IMR-90 (cell line): ENCODE measurements at regions not wholly inside any gene's neighbourhood (a gene's known extent, or its start where the extent isn't known, plus 50 kb on each side); places are given as distances from the start of the nearest gene placed in this dataset.

Source experiments
- ATAC-seq: fragments of 200-7000 bp; cut with Tn5 transposase; 2 replicates; pipeline ENCODE4 v1.9.1; 2020; ENCODE audit warnings: low read depth, mild to moderate bottlenecking, moderate library complexity
- BruUV-seq: library from RNA; stranded (reverse); fragments of 400-500 nt; replicated peaks from 2 replicates; lab custom pipeline; 2021; lab: Mats Ljungman, UMichigan
- CTCF ChIA-PET: fragments of 300-600 bp; formaldehyde crosslinking; extraction: SDS; loops from one replicate; lab custom pipeline; 2021; ENCODE audit warnings: antibody characterized with exemption; lab: Yijun Ruan, JAX
- POLR2A ChIA-PET: fragments of 300-600 bp; sonication (Branson Sonifier 250); formaldehyde crosslinking; loops from one replicate; lab custom pipeline; 2022; ENCODE audit warnings: antibody characterized with exemption; ENCODE audit not compliant: unreplicated experiment; lab: Charles Lee
- DNase-seq: peaks from one replicate; pipeline ENCODE4 v3.0.0; 2013
- H2AFZ ChIP-seq: replicated peaks from 2 replicates; pipeline ENCODE3; 2013; ENCODE audit warnings: low read length, mild to moderate bottlenecking; ENCODE audit not compliant: poor library complexity
- H2AK5ac ChIP-seq: 2 replicates; pipeline ENCODE4 v1.6.1; 2013; ENCODE audit warnings: low read depth, low read length, inconsistent platforms
- H2AK9ac ChIP-seq: replicated peaks from 2 replicates; pipeline ENCODE3; 2013; ENCODE audit warnings: mild to moderate bottlenecking, low read depth, low read length, moderate library complexity; ENCODE audit not compliant: poor library complexity
- H2BK120ac ChIP-seq: 2 replicates; pipeline ENCODE4 v1.6.1; 2013; ENCODE audit warnings: low read depth, low read length, inconsistent platforms
- H2BK15ac ChIP-seq: 3 replicates; pipeline ENCODE4 v1.6.1; 2013; ENCODE audit warnings: low read depth, low read length, inconsistent platforms
- H2BK20ac ChIP-seq: 2 replicates; pipeline ENCODE4 v1.6.1; 2013; ENCODE audit warnings: low read depth, mild to moderate bottlenecking, inconsistent platforms, low read length, moderate library complexity
- H2BK5ac ChIP-seq: 2 replicates; pipeline ENCODE4 v1.6.1; 2013; ENCODE audit warnings: mild to moderate bottlenecking, low read depth, low read length, inconsistent platforms; ENCODE audit not compliant: poor library complexity, severe bottlenecking
- H3K14ac ChIP-seq: replicated peaks from 2 replicates; pipeline ENCODE4 v1.6.1; 2013; ENCODE audit warnings: low read depth, low read length, inconsistent platforms
- H3K18ac ChIP-seq: 2 replicates; pipeline ENCODE4 v1.6.1; 2013; ENCODE audit warnings: low read depth, low read length, control low read depth
- H3K23ac ChIP-seq: 2 replicates; pipeline ENCODE4 v1.6.1; 2013; ENCODE audit warnings: low read depth, low read length, inconsistent platforms
- H3K27ac ChIP-seq: 2 replicates; pipeline ENCODE4 v1.5.1; 2013; ENCODE audit warnings: mild to moderate bottlenecking, control low read depth, low read length; ENCODE audit not compliant: insufficient read depth
- H3K27me3 ChIP-seq: 2 replicates; pipeline ENCODE4 v1.6.1; 2013; ENCODE audit warnings: low read length; ENCODE audit not compliant: control insufficient read depth, insufficient read depth
- H3K36me3 ChIP-seq: 2 replicates; pipeline ENCODE4 v1.6.1; 2013; ENCODE audit warnings: low read length, mixed read lengths; ENCODE audit not compliant: control insufficient read depth, insufficient read depth
- H3K4ac ChIP-seq: 2 replicates; pipeline ENCODE4 v1.6.1; 2013; ENCODE audit warnings: low read depth, low read length, inconsistent platforms
- H3K4me1 ChIP-seq: 2 replicates; pipeline ENCODE4 v1.6.1; 2013; ENCODE audit warnings: low read length, mixed read lengths; ENCODE audit not compliant: control insufficient read depth, insufficient read depth
- H3K4me2 ChIP-seq: 2 replicates; pipeline ENCODE4 v1.6.1; 2013; ENCODE audit warnings: low read depth, mild to moderate bottlenecking, control low read depth, low read length, moderate library complexity
- H3K4me3 ChIP-seq: 2 replicates; pipeline ENCODE4 v1.5.1; 2013; ENCODE audit warnings: low read depth, mild to moderate bottlenecking, control low read depth, low read length, moderate library complexity; ENCODE audit not compliant: insufficient read depth
- H3K56ac ChIP-seq: 2 replicates; pipeline ENCODE4 v1.6.1; 2013; ENCODE audit warnings: low read length, inconsistent platforms; ENCODE audit not compliant: insufficient read depth; ENCODE audit errors: extremely low read depth
- H3K79me1 ChIP-seq, 2 experiments: 2 replicates each; pipeline ENCODE4 v1.6.1; 2013; ENCODE audit warnings: low read length in 2 of 2, inconsistent platforms in 1 of 2, low read depth in 1 of 2
- H3K9ac ChIP-seq: 2 replicates; pipeline ENCODE4 v1.6.1; 2013; ENCODE audit warnings: low read depth, low read length, control low read depth
- H3K9me1 ChIP-seq: 2 replicates; pipeline ENCODE4 v1.6.1; 2013; ENCODE audit warnings: low read length, inconsistent platforms; ENCODE audit not compliant: insufficient read depth
- H3K9me3 ChIP-seq: 2 replicates; pipeline ENCODE4 v1.6.1; 2013; ENCODE audit warnings: low read length; ENCODE audit not compliant: control insufficient read depth, insufficient read depth
- H4K20me1 ChIP-seq: 2 replicates; pipeline ENCODE4 v1.6.1; 2013; ENCODE audit warnings: low read length, inconsistent platforms; ENCODE audit not compliant: insufficient read depth
- H4K5ac ChIP-seq: 2 replicates; pipeline ENCODE4 v1.6.1; 2013; ENCODE audit warnings: mild to moderate bottlenecking, low read depth, low read length, control low read depth
- H4K8ac ChIP-seq, 2 experiments: 2 replicates each; pipeline ENCODE4 v1.6.1; 2013; ENCODE audit warnings: low read depth in 2 of 2, low read length in 2 of 2, control low read depth in 1 of 2, inconsistent platforms in 1 of 2
- H4K91ac ChIP-seq: 2 replicates; pipeline ENCODE4 v1.6.1; 2013; ENCODE audit warnings: low read depth, low read length, inconsistent platforms; ENCODE audit not compliant: insufficient read depth
- BHLHE40 ChIP-seq: fragments of 150-350 bp; IDR thresholded peaks from 2 replicates; pipeline ENCODE4 v1.6.1; 2016; ENCODE audit warnings: mild to moderate bottlenecking, low read depth, low read length
- CEBPB ChIP-seq: IDR thresholded peaks from 2 replicates; pipeline ENCODE4 v1.6.1; 2012; ENCODE audit warnings: low read depth, low read length, improper control_type of control experiment
- CHD1 ChIP-seq: IDR thresholded peaks from 2 replicates; pipeline ENCODE4 v1.6.1; 2012; ENCODE audit warnings: low read depth, low read length, improper control_type of control experiment
- FOS ChIP-seq: fragments of 150-350 bp; IDR thresholded peaks from 2 replicates; pipeline ENCODE4 v1.6.1; 2016; ENCODE audit warnings: low read depth, low read length
- MAFK ChIP-seq: IDR thresholded peaks from 2 replicates; pipeline ENCODE4 v1.6.1; 2012; ENCODE audit warnings: low read depth, low read length, improper control_type of control experiment
- MAZ ChIP-seq: IDR thresholded peaks from 2 replicates; pipeline ENCODE4 v1.6.1; 2012; ENCODE audit warnings: low read depth, mild to moderate bottlenecking, low read length, improper control_type of control experiment, moderate library complexity, borderline replicate concordance
- MXI1 ChIP-seq: IDR thresholded peaks from 2 replicates; pipeline ENCODE4 v1.6.1; 2012; ENCODE audit warnings: low read depth, mild to moderate bottlenecking, low read length, moderate library complexity, borderline replicate concordance
- NFE2L2 ChIP-seq: fragments of 150-350 bp; IDR thresholded peaks from 2 replicates; pipeline ENCODE4 v1.6.1; 2016; ENCODE audit warnings: low read depth, mild to moderate bottlenecking, low read length
- POLR2A ChIP-seq: IDR thresholded peaks from 2 replicates; pipeline ENCODE4 v1.6.1; 2012; ENCODE audit warnings: mild to moderate bottlenecking, low read depth, low read length
- RAD21 ChIP-seq: IDR thresholded peaks from 2 replicates; pipeline ENCODE4 v1.6.1; 2012; ENCODE audit warnings: low read length, improper control_type of control experiment
- RCOR1 ChIP-seq: IDR thresholded peaks from 2 replicates; pipeline ENCODE4 v1.6.1; 2012; ENCODE audit warnings: mild to moderate bottlenecking, low read length, improper control_type of control experiment; ENCODE audit not compliant: insufficient replicate concordance
- RFX5 ChIP-seq: IDR thresholded peaks from 2 replicates; pipeline ENCODE4 v1.8.0; 2012; ENCODE audit warnings: low read depth, mild to moderate bottlenecking, low read length, moderate library complexity
- SMC3 ChIP-seq: fragments of 150-350 bp; IDR thresholded peaks from 2 replicates; pipeline ENCODE4 v1.6.1; 2016; ENCODE audit warnings: low read depth, mild to moderate bottlenecking, antibody characterized with exemption, low read length, moderate library complexity
- dilution Hi-C: fragments of 300-500 bp; cut with HindIII; formaldehyde crosslinking; loops from one replicate; pipeline ENCODE4 v1.14.3; 2018; ENCODE audit warnings: low sequenced_read_pairs; ENCODE audit not compliant: unreplicated experiment
- in situ Hi-C: fragments of 300-500 bp; cut with MboI; formaldehyde crosslinking; loops from 3 replicates; pipeline ENCODE4 v1.14.3; 2019; ENCODE audit warnings: low sequenced_read_pairs, inconsistent platforms, mixed read lengths
- intact Hi-C: fragments of 100-400 bp; cut with micrococcal nuclease; formaldehyde crosslinking; loops from 2 replicates; pipeline ENCODE4 v1.10.0; 2022
- TF ChIP-seq, protein P1 (sequence below): fragments of 150-350 bp; IDR thresholded peaks from 2 replicates; pipeline ENCODE4 v1.6.1; 2016; ENCODE audit warnings: low read depth, mild to moderate bottlenecking, low read length, moderate library complexity, borderline replicate concordance
- TF ChIP-seq, protein P2 (sequence below): conservative IDR thresholded peaks from 2 replicates; pipeline ENCODE4 v1.5.1; 2012; ENCODE audit warnings: mild to moderate bottlenecking, low read depth, low read length, improper control_type of control experiment
- TF ChIP-seq, protein P3 (sequence below): fragments of 150-350 bp; IDR thresholded peaks from 2 replicates; pipeline ENCODE4 v1.6.1; 2017; ENCODE audit warnings: mild to moderate bottlenecking, antibody characterized with exemption, low read length, low read depth

DNA sequence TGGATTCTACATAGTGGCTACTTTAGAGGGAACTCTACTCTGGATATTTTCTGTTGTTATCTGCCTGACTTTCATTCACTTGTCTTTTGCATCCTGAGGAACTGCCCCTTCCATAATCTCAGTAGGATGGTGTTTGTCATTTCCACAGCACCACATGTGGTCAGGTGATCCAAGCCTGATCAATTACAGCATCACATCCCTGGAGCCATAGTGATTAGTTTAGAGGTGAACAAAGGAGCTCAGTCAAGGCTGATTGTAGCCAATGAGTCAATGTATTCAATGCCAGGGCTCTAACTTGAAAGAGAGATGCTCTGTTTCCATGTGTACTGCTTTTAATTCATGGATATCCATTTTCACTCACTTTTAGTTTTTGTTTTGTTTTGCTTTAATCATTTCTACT lies 478.7 kb upstream of the ADAMTS9 start:
- BruUV-seq: no TSS peak
- Histone ChIP-seq H3K27me3 (no peaks in the 10 kb centered on the region; the same call in 1 of the 2 replicates), H3K79me1 (no peaks in the 10 kb centered on the region), H2BK15ac (no peak overlapping the region), H3K4ac (no peak overlapping the region), H2BK120ac (no peak overlapping the region), H2BK20ac (no peak overlapping the region), H4K8ac (no peak overlapping the region), H2AK5ac (no peak overlapping the region), H2BK5ac (no peak overlapping the region), H3K9ac (no peak overlapping the region), H3K4me3 (no peak overlapping the region), H3K9me3 (no peaks in the 10 kb centered on the region), H3K36me3 (no peaks in the 10 kb centered on the region), H3K18ac (no peak overlapping the region), H3K14ac (no peak overlapping the region), H3K4me1 (no peaks in the 10 kb centered on the region), H3K4me2 (no peak overlapping the region), H3K23ac (no peak overlapping the region), H4K91ac (no peak overlapping the region), H3K27ac (no peak overlapping the region), H4K5ac (no peak overlapping the region), H4K20me1 (no peaks in the 10 kb centered on the region), H2AFZ (no peak overlapping the region), H3K56ac (no peak overlapping the region), H2AK9ac (no peak overlapping the region), H3K9me1 (no peaks in the 10 kb centered on the region)
- intact Hi-C loops (no loop called here), dilution Hi-C loops (no loop called here), in situ Hi-C loops (no loop called here)
- ATAC-seq (no peak), DNase-seq (no peak)
- ChIA-PET POLR2A (no interaction called here), CTCF (no interaction called here)
- TF ChIP-seq NFE2L2 (no peak), CHD1 (no peak), MAZ (no peak), CEBPB (no peak), POLR2A (no peak), RAD21 (no peak), RCOR1 (no peak), RFX5 (no peak), MAFK (no peak), MXI1 (no peak), FOS (no peak), SMC3 (no peak), BHLHE40 (no peak)
- TF ChIP-seq, protein P1, sequence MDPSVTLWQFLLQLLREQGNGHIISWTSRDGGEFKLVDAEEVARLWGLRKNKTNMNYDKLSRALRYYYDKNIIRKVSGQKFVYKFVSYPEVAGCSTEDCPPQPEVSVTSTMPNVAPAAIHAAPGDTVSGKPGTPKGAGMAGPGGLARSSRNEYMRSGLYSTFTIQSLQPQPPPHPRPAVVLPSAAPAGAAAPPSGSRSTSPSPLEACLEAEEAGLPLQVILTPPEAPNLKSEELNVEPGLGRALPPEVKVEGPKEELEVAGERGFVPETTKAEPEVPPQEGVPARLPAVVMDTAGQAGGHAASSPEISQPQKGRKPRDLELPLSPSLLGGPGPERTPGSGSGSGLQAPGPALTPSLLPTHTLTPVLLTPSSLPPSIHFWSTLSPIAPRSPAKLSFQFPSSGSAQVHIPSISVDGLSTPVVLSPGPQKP: no peak
- TF ChIP-seq, protein P2, sequence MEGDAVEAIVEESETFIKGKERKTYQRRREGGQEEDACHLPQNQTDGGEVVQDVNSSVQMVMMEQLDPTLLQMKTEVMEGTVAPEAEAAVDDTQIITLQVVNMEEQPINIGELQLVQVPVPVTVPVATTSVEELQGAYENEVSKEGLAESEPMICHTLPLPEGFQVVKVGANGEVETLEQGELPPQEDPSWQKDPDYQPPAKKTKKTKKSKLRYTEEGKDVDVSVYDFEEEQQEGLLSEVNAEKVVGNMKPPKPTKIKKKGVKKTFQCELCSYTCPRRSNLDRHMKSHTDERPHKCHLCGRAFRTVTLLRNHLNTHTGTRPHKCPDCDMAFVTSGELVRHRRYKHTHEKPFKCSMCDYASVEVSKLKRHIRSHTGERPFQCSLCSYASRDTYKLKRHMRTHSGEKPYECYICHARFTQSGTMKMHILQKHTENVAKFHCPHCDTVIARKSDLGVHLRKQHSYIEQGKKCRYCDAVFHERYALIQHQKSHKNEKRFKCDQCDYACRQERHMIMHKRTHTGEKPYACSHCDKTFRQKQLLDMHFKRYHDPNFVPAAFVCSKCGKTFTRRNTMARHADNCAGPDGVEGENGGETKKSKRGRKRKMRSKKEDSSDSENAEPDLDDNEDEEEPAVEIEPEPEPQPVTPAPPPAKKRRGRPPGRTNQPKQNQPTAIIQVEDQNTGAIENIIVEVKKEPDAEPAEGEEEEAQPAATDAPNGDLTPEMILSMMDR: no peak
- TF ChIP-seq, protein P3, sequence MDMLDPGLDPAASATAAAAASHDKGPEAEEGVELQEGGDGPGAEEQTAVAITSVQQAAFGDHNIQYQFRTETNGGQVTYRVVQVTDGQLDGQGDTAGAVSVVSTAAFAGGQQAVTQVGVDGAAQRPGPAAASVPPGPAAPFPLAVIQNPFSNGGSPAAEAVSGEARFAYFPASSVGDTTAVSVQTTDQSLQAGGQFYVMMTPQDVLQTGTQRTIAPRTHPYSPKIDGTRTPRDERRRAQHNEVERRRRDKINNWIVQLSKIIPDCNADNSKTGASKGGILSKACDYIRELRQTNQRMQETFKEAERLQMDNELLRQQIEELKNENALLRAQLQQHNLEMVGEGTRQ: no peak
